ENCODE measurements at regions not wholly inside any gene's neighbourhood (a gene's known extent, or its start where the extent isn't known, plus 50 kb on each side); places are given as distances from the start of the nearest gene placed in this dataset.

GRCh38 chr11:76721755-76722677 is 51.5 kb upstream of the LRRC32 start:
- FAIRE-seq: no peak

GRCh38 chr11:76723142-76723541 is 52.6 kb upstream of the LRRC32 start:
- DNase-seq (ENCODE audit: low spot score) (no peak), FAIRE-seq (no peak)

More at GRCh38 chr11:76721755-76722677, 51.5 kb upstream of the LRRC32 start:
- DNase-seq (ENCODE audit: low spot score): peak; percentile 18

- no peak for DNase-seq (ENCODE audit: low spot score)
- no peak for FAIRE-seq
These were observed 53.0 kb upstream of the LRRC32 start for GRCh38 chr11:76723548-76723947.

- no peak for FAIRE-seq
- DNase-seq (ENCODE audit: low spot score): no peak
These were observed 53.7 kb upstream of the LRRC32 start for GRCh38 chr11:76724171-76724768.

GRCh38 chr11:76728227-76728626 is 54.9 kb upstream of the TSKU start:
- FAIRE-seq: no peak
- no peak for DNase-seq (ENCODE audit: low spot score)

- DNase-seq (ENCODE audit: low spot score) (no peak), FAIRE-seq (no peak)
These were observed 54.4 kb upstream of the TSKU start for GRCh38 chr11:76728778-76729177.

- FAIRE-seq: no peak
- DNase-seq (ENCODE audit: low spot score): no peak
These were observed 53.9 kb upstream of the TSKU start for GRCh38 chr11:76729214-76729613.

GRCh38 chr11:76730887-76731565 is 52.1 kb upstream of the TSKU start:
- DNase-seq (ENCODE audit: low spot score) (no peak), FAIRE-seq (no peak)

GRCh38 chr11:76732643-76733042 is 50.5 kb upstream of the TSKU start:
- DNase-seq (ENCODE audit: low spot score) (no peak), FAIRE-seq (no peak)

Data from RCC 7860 (cell line).